ENCODE measurements at regions not wholly inside any gene's neighbourhood (a gene's known extent, or its start where the extent isn't known, plus 50 kb on each side); places are given as distances from the start of the nearest gene placed in this dataset.

DNA sequence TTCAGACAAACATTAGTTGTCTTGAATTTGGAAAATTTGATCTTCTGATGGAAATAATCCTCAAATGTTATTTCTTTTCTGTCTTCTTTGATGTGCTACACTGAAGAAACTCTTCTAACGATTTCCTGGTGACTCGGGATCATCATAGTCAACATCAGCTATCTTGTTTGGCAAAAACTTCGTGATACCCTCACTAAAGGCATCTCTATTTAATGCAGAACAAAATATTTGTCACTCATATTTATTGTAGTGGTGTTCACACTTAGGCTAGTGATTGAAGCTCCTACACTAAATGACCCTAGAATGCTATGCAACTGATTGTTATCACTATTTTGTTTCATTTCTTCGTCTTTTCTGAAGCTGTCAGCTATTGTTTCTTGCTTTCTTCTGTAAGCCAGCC is 334.7 kb upstream of the ZEB2 start:
- TF ChIP-seq, protein P1, sequence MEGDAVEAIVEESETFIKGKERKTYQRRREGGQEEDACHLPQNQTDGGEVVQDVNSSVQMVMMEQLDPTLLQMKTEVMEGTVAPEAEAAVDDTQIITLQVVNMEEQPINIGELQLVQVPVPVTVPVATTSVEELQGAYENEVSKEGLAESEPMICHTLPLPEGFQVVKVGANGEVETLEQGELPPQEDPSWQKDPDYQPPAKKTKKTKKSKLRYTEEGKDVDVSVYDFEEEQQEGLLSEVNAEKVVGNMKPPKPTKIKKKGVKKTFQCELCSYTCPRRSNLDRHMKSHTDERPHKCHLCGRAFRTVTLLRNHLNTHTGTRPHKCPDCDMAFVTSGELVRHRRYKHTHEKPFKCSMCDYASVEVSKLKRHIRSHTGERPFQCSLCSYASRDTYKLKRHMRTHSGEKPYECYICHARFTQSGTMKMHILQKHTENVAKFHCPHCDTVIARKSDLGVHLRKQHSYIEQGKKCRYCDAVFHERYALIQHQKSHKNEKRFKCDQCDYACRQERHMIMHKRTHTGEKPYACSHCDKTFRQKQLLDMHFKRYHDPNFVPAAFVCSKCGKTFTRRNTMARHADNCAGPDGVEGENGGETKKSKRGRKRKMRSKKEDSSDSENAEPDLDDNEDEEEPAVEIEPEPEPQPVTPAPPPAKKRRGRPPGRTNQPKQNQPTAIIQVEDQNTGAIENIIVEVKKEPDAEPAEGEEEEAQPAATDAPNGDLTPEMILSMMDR (conservative IDR thresholded peaks at IDR 0.05; ENCODE audit: low read depth, low read length): no peak
- DNase-seq (ENCODE audit: low read depth): no peak

GRCh38 chr2:144849612-144850011 is 329.7 kb upstream of the ZEB2 start:
- no peak for DNase-seq (ENCODE audit: low read depth)

More for the DNA sequence above, 334.7 kb upstream of the ZEB2 start:
- H3K4me3 ChIP-seq (ENCODE audit: low read depth, low read length): no peak overlapping the region

GRCh38 chr2:144848423-144848822 is 328.5 kb upstream of the ZEB2 start:
- TF ChIP-seq, protein P1 (conservative IDR thresholded peaks at IDR 0.05; ENCODE audit: low read depth, low read length): no peak
- no peak overlapping the region for H3K4me3 ChIP-seq (ENCODE audit: low read depth, low read length)
- DNase-seq (ENCODE audit: low read depth): no peak

More at GRCh38 chr2:144849612-144850011, 329.7 kb upstream of the ZEB2 start:
- no peak overlapping the region for H3K4me3 ChIP-seq (ENCODE audit: low read depth, low read length)
- TF ChIP-seq, protein P1 (conservative IDR thresholded peaks at IDR 0.05; ENCODE audit: low read depth, low read length): no peak

GRCh38 chr2:144847347-144848080 is 327.6 kb upstream of the ZEB2 start:
- DNase-seq (ENCODE audit: low read depth): no peak
- TF ChIP-seq, protein P1 (conservative IDR thresholded peaks at IDR 0.05; ENCODE audit: low read depth, low read length): no peak
- H3K4me3 ChIP-seq (ENCODE audit: low read depth, low read length): no peak overlapping the region

- H3K4me3 ChIP-seq (ENCODE audit: low read depth, low read length): no peak overlapping the region
- DNase-seq (ENCODE audit: low read depth): no peak
- TF ChIP-seq, protein P1 (conservative IDR thresholded peaks at IDR 0.05; ENCODE audit: low read depth, low read length): no peak
Measured at GRCh38 chr2:144836635-144837350, 316.9 kb upstream of the ZEB2 start.

DNA sequence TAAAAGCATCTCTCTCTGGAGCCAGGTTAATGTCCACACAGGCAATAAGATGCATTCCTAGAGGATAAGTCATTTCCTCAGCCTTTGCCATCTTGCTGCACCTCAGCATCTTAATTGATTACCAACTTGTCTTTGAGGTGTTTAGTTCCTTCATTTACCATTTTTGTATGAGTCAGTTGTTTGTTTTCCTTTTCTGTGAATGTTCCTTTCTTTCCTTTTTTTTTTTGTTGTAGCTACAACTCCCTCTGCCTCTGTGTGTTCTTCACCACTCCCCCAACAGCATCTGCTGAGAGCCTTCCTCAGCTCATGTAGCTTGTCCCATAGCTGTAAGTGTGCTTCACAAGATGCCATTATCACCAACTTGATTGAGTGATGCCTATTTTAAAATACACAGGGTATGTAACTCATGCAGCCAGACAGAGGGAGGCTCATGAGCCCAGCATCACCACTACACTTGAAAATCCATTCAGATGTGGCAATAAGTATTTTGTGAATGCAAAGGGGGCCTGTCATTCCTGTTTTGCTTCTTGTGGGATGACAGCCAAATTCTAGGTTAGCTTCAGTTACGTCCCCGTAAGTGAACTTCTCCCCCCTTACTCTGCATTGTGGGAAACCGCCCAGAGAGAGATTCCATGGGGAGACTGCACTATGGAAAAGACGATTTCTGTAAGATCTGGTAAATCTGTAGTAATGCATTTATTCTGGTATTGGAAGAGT is 315.9 kb upstream of the ZEB2 start:
- TF ChIP-seq, protein P1 (conservative IDR thresholded peaks at IDR 0.05; ENCODE audit: low read depth, low read length): no peak
- H3K4me3 ChIP-seq (ENCODE audit: low read depth, low read length): peak overlapping the region; percentile 40
- DNase-seq (ENCODE audit: low read depth): peak; percentile 52
